PC-9 (cell line): ENCODE measurements at regions not wholly inside any gene's neighbourhood (a gene's known extent, or its start where the extent isn't known, plus 50 kb on each side); places are given as distances from the start of the nearest gene placed in this dataset.

Source experiments
- CTCF ChIP-seq: fragments of 200-600 bp; sonication (generic); conservative IDR thresholded peaks from 2 replicates; pipeline ENCODE4 v1.6.1; 2017; ENCODE audit warnings: mixed run types, antibody characterized with exemption, mild to moderate bottlenecking, moderate library complexity
- EZH2 ChIP-seq: fragments of 200-600 bp; sonication (generic); IDR thresholded peaks from 2 replicates; pipeline ENCODE4 v1.8.0; 2017; ENCODE audit warnings: antibody characterized with exemption, low read depth

GRCh38 chr10:89909752-89910151 is 208.4 kb downstream of the KIF20B start:
- TF ChIP-seq CTCF: no peak
- TF ChIP-seq EZH2: no peak
